Kidney (tissue), 13 donors: ENCODE measurements at regions not wholly inside any gene's neighbourhood (a gene's known extent, or its start where the extent isn't known, plus 50 kb on each side); places are given as distances from the start of the nearest gene placed in this dataset.

Experiments used
- DNase-seq, 5 donors: peaks; one replicate each; pipeline ENCODE4 v3.0.0-alpha.2; 2013 to 2020
- FAIRE-seq: peaks from 2 replicates; lab custom pipeline; 2012; peaks lifted over from hg19 to GRCh38; lab: Jason Lieb, UNC
- H3K27ac ChIP-seq, 2 donors: one replicate each; pipeline ENCODE4 v1.7.0; 2013; ENCODE audit warnings: low read depth in 2 of 2, low read length in 2 of 2, inconsistent platforms in 1 of 2
- H3K27me3 ChIP-seq: one replicate; pipeline ENCODE4 v1.7.1; 2013; ENCODE audit warnings: low read length, inconsistent platforms; ENCODE audit not compliant: control insufficient read depth, insufficient read depth
- H3K36me3 ChIP-seq, 3 donors: one replicate each; pipeline versions ENCODE4 v1.7.0 to v1.7.1; 2013; ENCODE audit warnings: low read length in 3 of 3, control low read depth in 1 of 3, inconsistent platforms in 1 of 3; ENCODE audit not compliant: insufficient read depth in 3 of 3, control insufficient read depth in 2 of 3
- H3K4me1 ChIP-seq, 3 donors: one replicate each; pipeline versions ENCODE4 v1.7.0 to v1.7.1; 2013; ENCODE audit warnings: low read length in 3 of 3, inconsistent platforms in 1 of 3, low read depth in 1 of 3; ENCODE audit not compliant: control insufficient read depth in 2 of 3, insufficient read depth in 2 of 3
- H3K4me3 ChIP-seq, 3 donors: one replicate each; pipeline versions ENCODE4 v1.7.0 to v1.8.1; 2013; ENCODE audit warnings: low read length in 3 of 3, control low read depth in 1 of 3, inconsistent platforms in 1 of 3
- H3K9ac ChIP-seq, 3 donors: one replicate each; pipeline versions ENCODE4 v1.7.0 to v1.7.1; 2013; ENCODE audit warnings: low read length in 3 of 3, control low read depth in 1 of 3, inconsistent platforms in 1 of 3
- H3K9me3 ChIP-seq, 3 donors: one replicate each; pipeline versions ENCODE4 v1.7.0 to v1.7.1; 2013; ENCODE audit warnings: low read length in 3 of 3, control low read depth in 1 of 3, inconsistent platforms in 1 of 3; ENCODE audit not compliant: control insufficient read depth in 2 of 3, insufficient read depth in 1 of 3
- intact Hi-C: fragments of 100-400 bp; cut with DNase I; formaldehyde crosslinking; loops from one replicate; pipeline ENCODE4 v1.11.1; 2022
- TF ChIP-seq, protein P1 (sequence below): IDR thresholded peaks from 3 replicates; pipeline ENCODE4 v1.5.1; 2012; ENCODE audit warnings: mild to moderate bottlenecking, moderate library complexity, borderline replicate concordance; ENCODE audit not compliant: insufficient read depth; ENCODE audit errors: extremely low read depth
- donor health status: control.
- donor health status: control.
- donor health status: control.
- donor health status: control.
- donor health status: control.
- donor health status: DM: yes; HTN: yes; CAD: no.
- donor health status: Normal renal cell carcinoma (clear cell type).

DNA sequence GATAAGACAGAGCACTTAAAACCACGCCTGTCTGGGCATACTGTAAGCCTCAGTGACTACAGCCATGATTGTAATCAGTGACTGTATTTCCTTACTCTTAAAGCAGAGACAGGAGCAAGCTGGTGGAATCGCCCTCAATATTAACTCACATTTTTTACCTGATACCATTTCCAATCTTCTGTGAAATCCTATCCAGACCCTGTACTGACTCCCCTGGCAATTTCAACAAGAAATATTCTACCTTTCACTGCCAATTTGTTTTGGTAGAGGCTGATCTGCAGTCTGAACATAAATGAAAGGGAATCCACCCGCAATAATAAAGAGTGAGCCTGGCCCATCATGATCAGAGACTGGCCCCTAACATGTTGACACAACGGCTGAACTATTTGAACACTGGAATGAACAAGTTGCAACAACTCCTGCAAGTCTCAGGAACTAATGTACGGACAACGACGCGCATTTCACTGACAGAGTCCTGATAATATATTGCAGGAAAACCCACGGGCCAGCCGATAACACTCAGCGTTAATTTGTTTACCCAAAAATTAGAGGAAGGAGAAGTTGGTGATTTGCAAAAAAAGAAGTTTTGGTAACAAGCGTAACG lies 195.5 kb upstream of the BTG1 start:
- H3K27ac ChIP-seq = no peak overlapping the region
- TF ChIP-seq, protein P1, sequence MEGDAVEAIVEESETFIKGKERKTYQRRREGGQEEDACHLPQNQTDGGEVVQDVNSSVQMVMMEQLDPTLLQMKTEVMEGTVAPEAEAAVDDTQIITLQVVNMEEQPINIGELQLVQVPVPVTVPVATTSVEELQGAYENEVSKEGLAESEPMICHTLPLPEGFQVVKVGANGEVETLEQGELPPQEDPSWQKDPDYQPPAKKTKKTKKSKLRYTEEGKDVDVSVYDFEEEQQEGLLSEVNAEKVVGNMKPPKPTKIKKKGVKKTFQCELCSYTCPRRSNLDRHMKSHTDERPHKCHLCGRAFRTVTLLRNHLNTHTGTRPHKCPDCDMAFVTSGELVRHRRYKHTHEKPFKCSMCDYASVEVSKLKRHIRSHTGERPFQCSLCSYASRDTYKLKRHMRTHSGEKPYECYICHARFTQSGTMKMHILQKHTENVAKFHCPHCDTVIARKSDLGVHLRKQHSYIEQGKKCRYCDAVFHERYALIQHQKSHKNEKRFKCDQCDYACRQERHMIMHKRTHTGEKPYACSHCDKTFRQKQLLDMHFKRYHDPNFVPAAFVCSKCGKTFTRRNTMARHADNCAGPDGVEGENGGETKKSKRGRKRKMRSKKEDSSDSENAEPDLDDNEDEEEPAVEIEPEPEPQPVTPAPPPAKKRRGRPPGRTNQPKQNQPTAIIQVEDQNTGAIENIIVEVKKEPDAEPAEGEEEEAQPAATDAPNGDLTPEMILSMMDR = no peak
- H3K4me3 ChIP-seq = peak overlapping the region in 2 of 3 donors; percentile 32 to 37

GRCh38 chr12:92340441-92341064 lies 194.9 kb upstream of the BTG1 start:
- H3K9me3 ChIP-seq = no peaks in the 10 kb centered on the region
- H3K27me3 ChIP-seq = no peaks in the 10 kb centered on the region
- no peaks in the 10 kb centered on the region for H3K4me1 ChIP-seq
- TF ChIP-seq, protein P1 = no peak
- intact Hi-C loops = no loop called here
- DNase-seq (no peak), FAIRE-seq (no peak)
- H3K4me3 ChIP-seq = peak overlapping the region in 1 of 3 donors; percentile 37
- H3K27ac ChIP-seq = no peak overlapping the region
- no peaks in the 10 kb centered on the region for H3K36me3 ChIP-seq
- H3K9ac ChIP-seq = no peak overlapping the region

More for the DNA sequence above, 195.5 kb upstream of the BTG1 start:
- H3K4me1 ChIP-seq = no peaks in the 10 kb centered on the region
- DNase-seq = peak in 1 of 5 donors; percentile 17
- no peak for FAIRE-seq
- H3K36me3 ChIP-seq = no peaks in the 10 kb centered on the region
- no peaks in the 10 kb centered on the region for H3K27me3 ChIP-seq
- intact Hi-C loops = no loop called here
- no peak overlapping the region for H3K9ac ChIP-seq
- H3K9me3 ChIP-seq = no peaks in the 10 kb centered on the region

DNA sequence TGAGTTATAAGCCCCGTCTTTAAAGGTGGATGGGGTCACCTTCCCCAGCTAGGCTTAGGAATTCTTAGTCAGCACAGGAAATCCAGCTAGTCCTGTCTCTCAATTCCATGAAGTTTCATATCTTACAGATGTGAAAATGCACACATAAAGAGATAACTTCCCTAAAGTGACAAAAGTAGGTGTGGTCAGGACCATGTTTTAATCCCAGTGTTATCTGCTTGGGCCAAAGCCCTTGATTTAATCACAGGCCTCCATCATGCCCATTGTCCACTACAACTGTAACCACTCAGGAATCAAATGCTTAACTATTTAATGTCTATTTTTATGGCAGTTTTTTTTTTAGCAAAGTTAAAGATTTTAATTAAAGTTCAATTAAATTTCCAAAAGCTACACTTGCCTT lies 194.4 kb upstream of the BTG1 start:
- Histone ChIP-seq H3K4me3 (no peak overlapping the region), H3K36me3 (no peaks in the 10 kb centered on the region), H3K27ac (no peak overlapping the region), H3K9ac (no peak overlapping the region), H3K4me1 (no peaks in the 10 kb centered on the region), H3K9me3 (no peaks in the 10 kb centered on the region), H3K27me3 (no peaks in the 10 kb centered on the region)
- DNase-seq (no peak), FAIRE-seq (no peak)
- TF ChIP-seq, protein P1 = no peak
- intact Hi-C loops = no loop called here
